Erythroblast (primary cell): ENCODE measurements at regions not wholly inside any gene's neighbourhood (a gene's known extent, or its start where the extent isn't known, plus 50 kb on each side); places are given as distances from the start of the nearest gene placed in this dataset.

Experiments
- GATA1 ChIP-seq: IDR thresholded peaks from 2 replicates; pipeline ENCODE4 v1.6.1; 2011; ENCODE audit warnings: low read depth, mild to moderate bottlenecking, control low read depth, low read length, moderate library complexity
- POLR2A ChIP-seq: IDR thresholded peaks from 2 replicates; pipeline ENCODE4 v1.6.1; 2011; ENCODE audit warnings: mild to moderate bottlenecking, low read length

- TF ChIP-seq POLR2A: no peak
- TF ChIP-seq GATA1: no peak
These were observed 740.7 kb upstream of the CA10 start for GRCh38 chr17:52899235-52899634.
